ENCODE measurements at regions not wholly inside any gene's neighbourhood (a gene's known extent, or its start where the extent isn't known, plus 50 kb on each side); places are given as distances from the start of the nearest gene placed in this dataset.
"Not testable (repeated sequence)": the region's sequence is repeated elsewhere in the genome, so short reads cannot be mapped to it uniquely, and the experiment has no call there.

DNA sequence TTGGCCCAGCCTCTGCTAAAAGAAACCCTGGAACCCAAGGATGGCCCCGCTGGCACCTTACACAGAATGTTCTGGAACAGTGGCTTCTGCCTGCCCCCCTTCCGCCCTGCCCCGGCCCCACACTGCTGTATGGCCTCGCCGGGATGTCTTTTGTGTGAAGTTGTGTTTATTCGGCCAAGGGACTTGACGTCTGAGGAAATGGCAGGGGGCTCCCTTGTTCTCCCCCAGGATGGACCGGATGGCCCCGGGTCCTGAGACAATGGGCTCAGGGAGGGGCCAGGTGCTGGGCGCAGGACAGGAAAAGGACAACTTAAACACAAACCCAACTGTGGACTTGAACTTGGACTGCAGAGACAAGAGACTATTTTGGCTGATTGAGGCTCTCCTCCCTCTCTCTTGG is 81.6 kb upstream of the GSE1 start:
- Histone ChIP-seq H3K9ac (ENCODE audit: low read length in 5 of 5) (no peak overlapping the region), H3K4me1 (ENCODE audit: control insufficient read depth in 5 of 5, insufficient read depth in 5 of 5, low read length in 5 of 5) (peaks cover 5 to 69% (median 61%) of the 10 kb centered on the region in 5 donors), H3K27ac (ENCODE audit: low read depth, low read length) (peak overlapping the region; percentile 37), H3K9me3 (ENCODE audit: control insufficient read depth in 5 of 5, low read length in 5 of 5) (no peaks in the 10 kb centered on the region), H3K36me3 (ENCODE audit: control insufficient read depth in 5 of 5, insufficient read depth in 5 of 5, low read length in 5 of 5) (peaks cover 0 to 3% (median 0%) of the 10 kb centered on the region in 5 donors), H3K4me3 (ENCODE audit: low read depth in 1 of 5, low read length in 5 of 5) (no peak overlapping the region), H3K27me3 (ENCODE audit: control insufficient read depth in 5 of 5, insufficient read depth in 4 of 5, low read length in 5 of 5) (no peaks in the 10 kb centered on the region)

DNA sequence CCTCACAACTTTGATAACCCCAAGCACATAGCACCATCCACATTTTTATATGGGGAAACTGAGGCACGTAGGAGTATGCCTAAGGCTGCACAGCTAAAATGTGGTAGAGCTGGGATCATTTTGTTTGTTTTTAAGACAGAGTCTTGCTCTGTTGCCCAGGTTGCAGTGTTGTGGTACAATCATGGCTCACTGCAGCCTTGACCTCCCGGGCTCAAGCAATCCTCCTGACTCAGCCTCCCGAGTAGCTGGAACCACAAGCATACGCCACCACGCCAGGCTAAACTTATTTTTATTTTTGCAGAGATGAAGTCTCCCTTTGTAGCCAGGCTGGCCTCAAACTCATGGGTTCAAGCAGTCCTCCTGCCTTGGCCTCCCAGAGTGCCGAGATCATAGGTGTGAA is 81.0 kb upstream of the GSE1 start:
- Histone ChIP-seq H3K27me3 (ENCODE audit: control insufficient read depth in 5 of 5, insufficient read depth in 4 of 5, low read length in 5 of 5) (no peaks in the 10 kb centered on the region), H3K9ac (ENCODE audit: low read length in 5 of 5) (no peak overlapping the region), H3K4me1 (ENCODE audit: control insufficient read depth in 5 of 5, insufficient read depth in 5 of 5, low read length in 5 of 5) (peaks cover 6 to 69% (median 64%) of the 10 kb centered on the region in 5 donors), H3K36me3 (ENCODE audit: control insufficient read depth in 5 of 5, insufficient read depth in 5 of 5, low read length in 5 of 5) (peaks cover 0 to 3% (median 0%) of the 10 kb centered on the region in 5 donors), H3K27ac (ENCODE audit: low read depth, low read length) (no peak overlapping the region), H3K9me3 (ENCODE audit: control insufficient read depth in 5 of 5, low read length in 5 of 5) (no peaks in the 10 kb centered on the region), H3K4me3 (ENCODE audit: low read depth in 1 of 5, low read length in 5 of 5) (no peak overlapping the region)

DNA sequence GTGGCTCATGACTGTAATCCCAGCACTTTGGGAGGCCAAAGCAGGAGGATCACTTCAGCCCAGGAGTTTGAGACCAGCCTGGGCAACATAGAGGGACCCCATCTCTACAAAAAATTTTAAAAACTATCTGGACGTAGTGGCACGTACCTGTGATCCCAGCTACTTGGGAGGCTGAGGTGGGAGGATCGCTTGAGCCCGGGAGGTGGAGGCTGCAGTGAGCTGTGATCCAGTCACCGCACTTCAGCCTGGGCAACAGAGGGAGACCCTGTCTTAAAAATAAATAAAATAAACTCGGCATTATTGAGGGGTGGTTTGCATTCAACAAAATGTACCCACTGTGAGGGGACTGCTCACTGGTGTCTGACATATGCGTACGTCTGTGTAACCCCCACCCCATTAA is 79.5 kb upstream of the GSE1 start:
- H3K27ac ChIP-seq (ENCODE audit: low read depth, low read length); H3K36me3 ChIP-seq (ENCODE audit: control insufficient read depth in 5 of 5, insufficient read depth in 5 of 5, low read length in 5 of 5): not testable (repeated sequence)
- H3K4me1 ChIP-seq (ENCODE audit: control insufficient read depth in 5 of 5, insufficient read depth in 5 of 5, low read length in 5 of 5), result peaks cover 6 to 65% (median 62%) of the 10 kb centered on the region in 5 donors

DNA sequence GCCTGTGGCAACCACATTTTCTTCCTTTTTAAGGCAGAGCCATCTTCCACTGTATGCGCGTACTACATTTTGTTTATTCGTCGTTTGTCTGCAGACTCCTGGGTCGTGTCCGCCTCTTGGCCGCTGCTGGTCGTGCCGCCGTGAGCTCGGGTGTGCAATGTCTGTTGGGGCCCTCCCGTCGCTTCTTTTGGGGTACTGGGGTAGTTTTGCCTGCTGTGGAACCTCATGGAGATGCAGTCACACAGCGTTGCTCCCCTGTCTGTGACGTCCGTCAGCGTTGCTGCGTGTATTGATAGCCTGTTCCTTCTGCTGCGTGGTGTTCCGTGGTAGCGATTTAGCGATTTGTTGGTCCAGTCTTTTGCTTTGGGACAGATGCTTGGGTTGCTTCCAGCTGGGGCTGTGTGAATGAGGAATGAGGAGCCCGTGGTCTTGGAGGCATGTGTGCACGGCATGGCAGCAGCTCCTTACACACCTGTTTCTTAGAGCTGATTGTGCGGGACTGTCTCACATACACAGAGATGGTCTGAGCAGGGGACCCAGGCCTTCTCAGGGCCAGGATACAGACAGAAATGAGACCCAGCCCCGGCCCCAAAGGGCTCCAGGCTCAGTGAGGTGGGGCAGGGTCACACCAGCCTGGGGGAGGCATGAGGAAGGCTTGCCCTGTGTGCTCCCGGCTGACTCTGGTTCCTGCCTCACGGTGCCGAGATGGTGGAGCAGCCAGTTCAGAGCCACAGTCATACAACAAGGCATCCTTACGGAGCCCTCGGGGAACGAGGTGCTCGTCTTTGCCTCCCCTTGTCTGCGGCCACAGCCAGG is 78.4 kb upstream of the GSE1 start:
- Histone ChIP-seq H3K27ac (ENCODE audit: low read depth, low read length) (peak overlapping the region; percentile 11), H3K9ac (ENCODE audit: low read length in 5 of 5) (peak overlapping the region in 2 of 5 donors; percentile 1 to 50), H3K27me3 (ENCODE audit: control insufficient read depth in 5 of 5, insufficient read depth in 4 of 5, low read length in 5 of 5) (no peaks in the 10 kb centered on the region), H3K9me3 (ENCODE audit: control insufficient read depth in 5 of 5, low read length in 5 of 5) (peaks cover 0 to 4% (median 3%) of the 10 kb centered on the region in 5 donors), H3K36me3 (ENCODE audit: control insufficient read depth in 5 of 5, insufficient read depth in 5 of 5, low read length in 5 of 5) (peaks cover 0 to 3% (median 0%) of the 10 kb centered on the region in 5 donors), H3K4me3 (ENCODE audit: low read depth in 1 of 5, low read length in 5 of 5) (no peak overlapping the region), H3K4me1 (ENCODE audit: control insufficient read depth in 5 of 5, insufficient read depth in 5 of 5, low read length in 5 of 5) (peaks cover 6 to 57% (median 54%) of the 10 kb centered on the region in 5 donors)

More for the DNA sequence above, 79.5 kb upstream of the GSE1 start:
- not testable (repeated sequence) for H3K9ac ChIP-seq (ENCODE audit: low read length in 5 of 5); H3K27me3 ChIP-seq (ENCODE audit: control insufficient read depth in 5 of 5, insufficient read depth in 4 of 5, low read length in 5 of 5); H3K9me3 ChIP-seq (ENCODE audit: control insufficient read depth in 5 of 5, low read length in 5 of 5); H3K4me3 ChIP-seq (ENCODE audit: low read depth in 1 of 5, low read length in 5 of 5)

DNA sequence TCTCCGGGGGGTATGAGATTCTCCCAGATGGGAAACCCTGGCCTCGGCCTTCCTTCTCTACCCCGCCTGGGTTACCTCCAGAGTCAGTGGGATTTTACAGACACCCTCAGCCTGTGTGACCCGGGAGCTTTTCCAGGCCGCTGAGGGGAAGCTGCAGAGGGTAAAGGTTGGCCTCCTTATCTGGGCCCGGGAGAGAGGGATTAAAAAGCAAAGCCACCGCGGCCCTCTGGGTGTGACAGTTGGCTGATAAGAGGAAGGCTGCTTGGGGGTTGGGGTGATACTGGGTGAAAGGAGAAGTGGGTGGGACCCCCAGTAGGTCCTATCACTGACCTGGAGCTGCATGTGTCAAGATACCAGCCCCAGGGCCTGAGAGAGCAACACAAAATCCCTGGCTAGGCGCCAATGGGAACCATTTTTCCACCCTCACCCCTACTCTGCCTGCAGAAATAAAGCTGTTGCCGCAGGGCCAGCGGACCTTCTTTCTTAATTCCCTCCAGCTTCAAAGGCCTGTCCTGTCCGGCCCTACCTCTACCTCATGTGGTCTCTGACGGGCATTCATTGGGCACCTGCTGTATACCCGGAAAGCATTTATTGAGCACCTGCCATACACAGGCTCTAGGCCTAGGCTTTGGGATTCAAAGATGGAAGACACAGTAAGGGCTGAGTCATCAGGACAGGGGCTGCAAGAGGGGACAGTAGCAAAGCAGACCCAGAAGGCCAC is 77.6 kb upstream of the GSE1 start:
- peaks cover 0 to 7% (median 4%) of the 10 kb centered on the region in 5 donors for H3K9me3 ChIP-seq (ENCODE audit: control insufficient read depth in 5 of 5, low read length in 5 of 5)
- H3K4me3 ChIP-seq (ENCODE audit: low read depth in 1 of 5, low read length in 5 of 5), result peak overlapping the region in 1 of 5 donors; percentile 8
- H3K9ac ChIP-seq (ENCODE audit: low read length in 5 of 5), result peak overlapping the region in 3 of 5 donors; percentile 1 to 50 (median 40)
- peaks cover 6 to 52% (median 46%) of the 10 kb centered on the region in 5 donors for H3K4me1 ChIP-seq (ENCODE audit: control insufficient read depth in 5 of 5, insufficient read depth in 5 of 5, low read length in 5 of 5)
- H3K36me3 ChIP-seq (ENCODE audit: control insufficient read depth in 5 of 5, insufficient read depth in 5 of 5, low read length in 5 of 5), result peaks cover 0 to 3% (median 0%) of the 10 kb centered on the region in 5 donors
- H3K27me3 ChIP-seq (ENCODE audit: control insufficient read depth in 5 of 5, insufficient read depth in 4 of 5, low read length in 5 of 5), result no peaks in the 10 kb centered on the region
- peak overlapping the region; percentile 11 for H3K27ac ChIP-seq (ENCODE audit: low read depth, low read length)

DNA sequence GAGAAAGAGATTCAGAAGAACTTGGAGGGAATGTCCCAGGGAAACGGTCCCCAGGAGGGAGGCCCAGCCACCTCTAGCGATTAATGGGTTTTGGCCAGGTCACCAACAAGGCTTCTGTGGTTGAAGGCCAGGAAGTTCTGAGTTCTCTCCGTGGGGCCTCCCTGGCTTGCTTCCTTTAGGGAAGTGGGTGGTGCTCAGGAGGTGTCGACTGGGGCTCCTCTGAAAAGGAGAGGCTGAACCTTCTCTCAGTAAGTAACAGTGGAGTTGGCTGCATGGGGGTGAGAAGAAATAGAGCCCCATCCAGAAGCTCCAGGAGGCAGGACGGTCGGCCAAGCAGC is 77.1 kb upstream of the GSE1 start:
- Histone ChIP-seq H3K9ac (ENCODE audit: low read length in 5 of 5) (peak overlapping the region in 1 of 5 donors; percentile 40), H3K4me3 (ENCODE audit: low read depth in 1 of 5, low read length in 5 of 5) (peak overlapping the region in 1 of 5 donors; percentile 25), H3K4me1 (ENCODE audit: control insufficient read depth in 5 of 5, insufficient read depth in 5 of 5, low read length in 5 of 5) (peaks cover 5 to 47% (median 41%) of the 10 kb centered on the region in 5 donors), H3K27me3 (ENCODE audit: control insufficient read depth in 5 of 5, insufficient read depth in 4 of 5, low read length in 5 of 5) (no peaks in the 10 kb centered on the region), H3K9me3 (ENCODE audit: control insufficient read depth in 5 of 5, low read length in 5 of 5) (peaks cover 0 to 7% (median 4%) of the 10 kb centered on the region in 5 donors), H3K36me3 (ENCODE audit: control insufficient read depth in 5 of 5, insufficient read depth in 5 of 5, low read length in 5 of 5) (peaks cover 0 to 3% (median 0%) of the 10 kb centered on the region in 5 donors), H3K27ac (ENCODE audit: low read depth, low read length) (peak overlapping the region; percentile 11)

DNA sequence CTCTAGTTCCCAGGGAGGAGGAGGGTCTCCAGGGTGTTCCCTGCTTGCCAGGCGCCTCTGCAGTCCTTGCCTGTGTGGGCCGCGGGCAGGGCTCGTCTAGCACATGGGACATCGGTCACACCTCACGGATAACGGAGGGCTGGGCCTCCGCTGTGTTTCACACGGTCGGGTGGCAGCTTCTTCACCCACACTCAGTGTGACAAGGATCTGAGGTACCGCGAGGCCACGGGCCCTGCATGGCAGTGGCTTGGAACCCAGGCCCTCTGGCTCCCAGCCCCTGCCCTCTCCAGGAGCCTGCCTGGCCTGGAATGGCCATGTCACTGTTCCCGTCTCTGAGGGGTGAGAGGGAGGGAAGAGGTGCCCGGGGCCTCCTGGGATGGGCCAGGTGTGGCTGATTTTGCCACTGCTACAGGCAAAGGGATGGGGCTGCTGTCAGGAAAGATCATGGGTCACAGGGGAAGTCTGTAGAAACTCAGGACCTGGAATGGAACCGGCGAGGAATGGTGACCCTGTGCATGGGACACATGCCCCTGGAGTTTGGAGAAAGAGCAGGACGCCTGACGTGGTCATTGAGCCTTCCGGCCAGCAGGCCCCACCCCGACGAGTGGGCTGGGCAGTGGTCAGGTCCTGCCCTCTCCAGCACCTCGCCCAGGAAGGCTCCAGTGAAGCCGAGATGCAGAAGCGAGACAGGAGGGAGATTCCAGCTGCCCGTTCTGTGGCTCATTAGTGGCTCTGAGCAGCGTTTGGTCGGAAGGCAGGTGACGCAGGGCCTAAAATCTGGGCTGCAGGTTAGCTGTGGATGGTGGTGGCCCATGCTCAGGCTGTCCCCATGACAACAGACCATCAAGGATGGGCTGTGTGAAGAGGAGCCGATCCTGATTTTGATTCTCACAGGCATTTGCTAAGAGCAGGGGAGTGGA is 76.5 kb upstream of the GSE1 start:
- Histone ChIP-seq H3K9me3 (ENCODE audit: control insufficient read depth in 5 of 5, low read length in 5 of 5) (peaks cover 0 to 7% (median 4%) of the 10 kb centered on the region in 5 donors), H3K4me3 (ENCODE audit: low read depth in 1 of 5, low read length in 5 of 5) (peak overlapping the region in 2 of 5 donors; percentile 8 to 25), H3K4me1 (ENCODE audit: control insufficient read depth in 5 of 5, insufficient read depth in 5 of 5, low read length in 5 of 5) (peaks cover 4 to 41% (median 34%) of the 10 kb centered on the region in 5 donors), H3K27ac (ENCODE audit: low read depth, low read length) (peak overlapping the region; percentile 6), H3K9ac (ENCODE audit: low read length in 5 of 5) (peak overlapping the region in 1 of 5 donors; percentile 32), H3K36me3 (ENCODE audit: control insufficient read depth in 5 of 5, insufficient read depth in 5 of 5, low read length in 5 of 5) (peaks cover 0 to 3% (median 0%) of the 10 kb centered on the region in 5 donors), H3K27me3 (ENCODE audit: control insufficient read depth in 5 of 5, insufficient read depth in 4 of 5, low read length in 5 of 5) (no peaks in the 10 kb centered on the region)

DNA sequence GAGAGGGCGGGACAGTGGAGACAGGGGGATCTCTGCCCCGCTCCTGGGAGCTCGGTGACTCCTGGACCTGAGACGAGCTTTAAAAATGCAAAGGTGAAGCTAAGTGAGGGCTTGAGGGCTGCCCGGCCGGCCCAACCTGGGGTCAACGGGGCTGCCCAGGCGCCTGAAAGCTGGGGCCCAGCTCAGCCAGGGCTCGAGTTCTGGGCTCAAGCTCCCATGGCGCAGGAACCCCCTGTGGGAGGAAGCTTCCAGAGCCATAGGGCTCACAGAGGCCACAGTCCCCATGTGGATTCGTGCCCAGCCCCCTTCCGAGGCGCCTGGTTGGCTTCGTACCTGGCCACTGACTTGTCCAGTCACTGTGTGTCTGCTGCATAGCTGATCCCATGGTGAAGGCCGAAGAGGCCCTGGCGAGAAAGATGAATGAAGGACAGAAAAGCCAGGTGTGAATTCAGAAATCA is 75.8 kb upstream of the GSE1 start:
- Histone ChIP-seq H3K27me3 (ENCODE audit: control insufficient read depth in 5 of 5, insufficient read depth in 4 of 5, low read length in 5 of 5) (no peaks in the 10 kb centered on the region), H3K4me3 (ENCODE audit: low read depth in 1 of 5, low read length in 5 of 5) (no peak overlapping the region), H3K9me3 (ENCODE audit: control insufficient read depth in 5 of 5, low read length in 5 of 5) (peaks cover 0 to 7% (median 4%) of the 10 kb centered on the region in 5 donors), H3K4me1 (ENCODE audit: control insufficient read depth in 5 of 5, insufficient read depth in 5 of 5, low read length in 5 of 5) (peaks cover 4 to 40% (median 27%) of the 10 kb centered on the region in 5 donors), H3K27ac (ENCODE audit: low read depth, low read length) (no peak overlapping the region), H3K9ac (ENCODE audit: low read length in 5 of 5) (peak overlapping the region in 1 of 5 donors; percentile 15), H3K36me3 (ENCODE audit: control insufficient read depth in 5 of 5, insufficient read depth in 5 of 5, low read length in 5 of 5) (peaks cover 0 to 3% (median 0%) of the 10 kb centered on the region in 5 donors)

DNA sequence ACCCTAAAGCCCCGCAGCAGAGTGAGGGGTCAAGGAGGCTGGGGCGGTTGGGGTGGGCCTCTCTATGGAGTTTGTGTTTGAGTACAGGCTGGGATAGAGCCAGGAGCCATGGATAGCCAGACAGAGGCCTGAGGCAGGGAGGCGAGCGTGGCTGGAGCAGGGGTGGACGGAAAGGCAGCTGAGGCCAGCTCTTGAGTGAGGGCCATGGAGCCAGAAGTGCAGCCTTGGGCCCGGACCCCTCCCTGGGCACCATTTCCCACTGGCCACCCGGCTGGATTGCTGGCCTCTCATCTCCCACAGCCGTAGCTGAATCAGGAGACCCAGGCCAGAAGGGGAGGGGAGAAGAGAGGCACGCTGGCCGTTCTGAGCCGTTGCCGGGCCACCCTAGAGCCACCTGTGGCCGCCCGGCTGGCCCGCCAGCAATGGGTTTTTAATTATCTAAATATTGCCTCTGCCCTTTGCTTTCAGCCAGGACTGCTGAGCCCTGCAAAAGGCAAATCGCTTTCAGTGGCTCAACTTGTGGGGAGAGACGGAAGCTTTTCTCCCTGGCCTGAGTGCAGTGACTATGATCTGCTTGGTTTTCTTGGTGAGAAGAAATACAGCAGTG is 75.2 kb upstream of the GSE1 start:
- no peak overlapping the region for H3K27ac ChIP-seq (ENCODE audit: low read depth, low read length)
- peaks cover 0 to 7% (median 4%) of the 10 kb centered on the region in 5 donors for H3K9me3 ChIP-seq (ENCODE audit: control insufficient read depth in 5 of 5, low read length in 5 of 5)
- H3K4me3 ChIP-seq (ENCODE audit: low read depth in 1 of 5, low read length in 5 of 5), result no peak overlapping the region
- peak overlapping the region in 1 of 5 donors; percentile 15 for H3K9ac ChIP-seq (ENCODE audit: low read length in 5 of 5)
- H3K4me1 ChIP-seq (ENCODE audit: control insufficient read depth in 5 of 5, insufficient read depth in 5 of 5, low read length in 5 of 5), result peaks cover 4 to 40% (median 27%) of the 10 kb centered on the region in 5 donors
- H3K36me3 ChIP-seq (ENCODE audit: control insufficient read depth in 5 of 5, insufficient read depth in 5 of 5, low read length in 5 of 5), result no peaks in the 10 kb centered on the region
- H3K27me3 ChIP-seq (ENCODE audit: control insufficient read depth in 5 of 5, insufficient read depth in 4 of 5, low read length in 5 of 5), result no peaks in the 10 kb centered on the region

Data from subcutaneous abdominal adipose tissue (tissue), 5 donors.